HEK293T (cell line): ENCODE measurements at regions not wholly inside any gene's neighbourhood (a gene's known extent, or its start where the extent isn't known, plus 50 kb on each side); places are given as distances from the start of the nearest gene placed in this dataset.

Experiments used
- CTCF ChIA-PET: fragments of 350-600 bp; formaldehyde crosslinking; extraction: SDS; loops from one replicate; lab custom pipeline; 2021; ENCODE audit warnings: antibody characterized with exemption, inconsistent platforms; lab: Yijun Ruan, JAX
- POLR2A ChIA-PET: fragments of 350-600 bp; formaldehyde crosslinking; extraction: SDS; loops from one replicate; lab custom pipeline; 2020; ENCODE audit warnings: antibody characterized with exemption, inconsistent platforms; lab: Yijun Ruan, JAX
- DNase-seq: peaks from one replicate; pipeline ENCODE4 v3.0.0; 2012; ENCODE audit warnings: mixed read lengths; ENCODE audit errors: extremely low spot score
- ARNT ChIP-seq: fragments of 450-650 bp; IDR thresholded peaks from 2 replicates; pipeline ENCODE4 v1.6.1; 2017; ENCODE audit warnings: mild to moderate bottlenecking
- BHLHE40 ChIP-seq: fragments of 450-650 bp; IDR thresholded peaks from 2 replicates; pipeline ENCODE4 v1.6.1; 2016; ENCODE audit warnings: mild to moderate bottlenecking, moderate library complexity, borderline replicate concordance
- CTBP1 ChIP-seq: fragments of 450-650 bp; IDR thresholded peaks from 2 replicates; pipeline ENCODE4 v1.6.1; 2016; ENCODE audit warnings: borderline replicate concordance
- ELF4 ChIP-seq: fragments of 450-650 bp; IDR thresholded peaks from 2 replicates; pipeline ENCODE4 v1.6.1; 2017; ENCODE audit warnings: antibody characterized with exemption
- FOXA1 ChIP-seq: fragments of 450-650 bp; IDR thresholded peaks from 2 replicates; pipeline ENCODE4 v1.6.1; 2016; ENCODE audit warnings: mild to moderate bottlenecking
- FOXK2 ChIP-seq: fragments of 450-650 bp; IDR thresholded peaks from 2 replicates; pipeline ENCODE4 v1.6.1; 2016; ENCODE audit warnings: mild to moderate bottlenecking
- FOXM1 ChIP-seq: fragments of 450-650 bp; IDR thresholded peaks from 2 replicates; pipeline ENCODE4 v1.6.1; 2017; ENCODE audit warnings: mild to moderate bottlenecking, borderline replicate concordance
- HDGF ChIP-seq: fragments of 450-650 bp; IDR thresholded peaks from 2 replicates; pipeline ENCODE4 v1.6.1; 2017; ENCODE audit warnings: antibody characterized with exemption, borderline replicate concordance
- L3MBTL2 ChIP-seq: fragments of 450-650 bp; conservative IDR thresholded peaks from 2 replicates; pipeline ENCODE4 v1.6.1; 2016; ENCODE audit warnings: mild to moderate bottlenecking
- LEF1 ChIP-seq: fragments of 450-650 bp; IDR thresholded peaks from 2 replicates; pipeline ENCODE4 v1.6.1; 2017; ENCODE audit warnings: mild to moderate bottlenecking, borderline replicate concordance
- NFRKB ChIP-seq: fragments of 450-650 bp; IDR thresholded peaks from 2 replicates; pipeline ENCODE4 v1.6.1; 2016; ENCODE audit warnings: mild to moderate bottlenecking, moderate library complexity
- PKNOX1 ChIP-seq: fragments of 450-650 bp; IDR thresholded peaks from 2 replicates; pipeline ENCODE4 v1.6.1; 2016
- SP1 ChIP-seq: fragments of 450-650 bp; IDR thresholded peaks from 2 replicates; pipeline ENCODE4 v1.6.1; 2017
- SUZ12 ChIP-seq: fragments of 450-650 bp; IDR thresholded peaks from 2 replicates; pipeline ENCODE4 v1.6.1; 2016; ENCODE audit warnings: mild to moderate bottlenecking
- TARDBP ChIP-seq: fragments of 450-650 bp; IDR thresholded peaks from 2 replicates; pipeline ENCODE4 v1.6.1; 2016
- ZNF384 ChIP-seq: fragments of 450-650 bp; IDR thresholded peaks from 2 replicates; pipeline ENCODE4 v1.6.1; 2016

DNA sequence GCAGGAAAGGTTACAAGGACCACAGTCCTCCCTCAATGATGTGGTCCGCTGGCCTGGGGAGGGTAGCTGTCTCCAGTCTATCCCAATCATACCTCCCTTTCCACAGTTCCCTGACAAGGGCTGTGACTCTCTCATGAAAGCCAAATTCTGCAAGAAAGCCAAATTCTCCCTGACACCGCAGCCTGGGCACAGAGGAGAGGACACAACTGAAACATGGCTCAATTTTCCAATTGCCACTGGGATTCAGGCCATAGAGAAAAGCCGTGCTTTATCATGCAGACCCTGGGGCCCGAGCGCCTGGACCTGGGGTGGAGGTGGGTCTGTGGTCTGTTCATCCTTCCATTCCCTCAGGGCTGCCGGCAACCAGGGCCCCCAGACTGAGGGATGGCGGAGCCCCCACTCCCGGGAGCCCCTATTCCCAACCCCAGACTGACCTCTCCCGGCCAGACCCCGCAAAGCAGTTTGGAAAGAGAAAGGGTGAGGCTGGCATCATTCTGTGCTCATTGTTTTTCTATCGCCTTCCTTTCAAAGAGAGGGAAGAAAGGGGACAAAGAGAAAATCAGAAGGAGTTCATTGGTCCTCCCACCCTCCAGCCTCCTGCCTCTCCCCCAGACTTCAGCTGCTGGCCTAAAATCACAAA, 239.5 kb downstream of the BUD13 start:
- CTCF ChIA-PET = no interaction called here
- no peak for TF ChIP-seq SP1
- TF ChIP-seq HDGF = no peak
- TF ChIP-seq TARDBP = no peak
- TF ChIP-seq BHLHE40 = no peak
- TF ChIP-seq ZNF384 = no peak
- no peak for TF ChIP-seq LEF1
- no peak for TF ChIP-seq PKNOX1
- no peak for TF ChIP-seq SUZ12
- no peak for TF ChIP-seq FOXA1
- no peak for TF ChIP-seq FOXM1
- TF ChIP-seq NFRKB = no peak
- no peak for TF ChIP-seq ELF4
- TF ChIP-seq L3MBTL2 = no peak
- TF ChIP-seq FOXK2 = no peak
- TF ChIP-seq ARNT = no peak
- no peak for TF ChIP-seq CTBP1
- peak; percentile 26 for DNase-seq
- POLR2A ChIA-PET = no interaction called here

GRCh38 chr11:116532066-116532465, 240.7 kb downstream of the BUD13 start:
- POLR2A ChIA-PET = no interaction called here

GRCh38 chr11:116530705-116531104, 242.1 kb downstream of the BUD13 start:
- CTCF ChIA-PET = no interaction called here
- POLR2A ChIA-PET = no interaction called here
- TF ChIP-seq TARDBP (no peak), ZNF384 (no peak), NFRKB (no peak), ARNT (no peak)
- DNase-seq = no peak

More at GRCh38 chr11:116532066-116532465, 240.7 kb downstream of the BUD13 start:
- DNase-seq = no peak
- CTCF ChIA-PET = no interaction called here
- no peak for TF ChIP-seq LEF1
- no peak for TF ChIP-seq ARNT
- TF ChIP-seq FOXM1 = no peak
- TF ChIP-seq PKNOX1 = no peak
- TF ChIP-seq NFRKB = no peak
- no peak for TF ChIP-seq ELF4
- TF ChIP-seq ZNF384 = no peak
- no peak for TF ChIP-seq TARDBP
- no peak for TF ChIP-seq CTBP1
- TF ChIP-seq L3MBTL2 = no peak
- no peak for TF ChIP-seq FOXA1
- no peak for TF ChIP-seq SUZ12
- no peak for TF ChIP-seq BHLHE40
- no peak for TF ChIP-seq FOXK2
- TF ChIP-seq SP1 = no peak
- no peak for TF ChIP-seq HDGF

DNA sequence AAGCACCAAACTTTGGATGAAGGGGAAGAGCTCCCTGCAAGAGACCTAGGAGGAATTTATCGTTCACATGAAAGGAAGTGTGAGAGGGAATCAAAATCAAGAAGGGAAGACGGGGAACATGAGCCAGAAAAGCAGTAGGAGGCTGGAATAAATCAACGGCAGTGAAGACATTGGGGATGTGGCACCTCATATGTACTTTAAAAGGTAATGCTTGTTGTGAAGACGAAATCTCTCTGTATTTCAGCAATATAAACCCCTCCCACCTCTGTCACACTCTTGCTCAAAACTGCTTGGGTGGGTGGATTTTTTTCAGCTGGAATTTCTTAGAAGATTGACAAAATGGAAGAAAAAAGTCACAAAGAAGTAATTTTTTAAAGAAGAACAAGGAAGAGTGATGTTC, 243.5 kb downstream of the BUD13 start:
- TF ChIP-seq HDGF (no peak), FOXM1 (no peak), ARNT (no peak), FOXK2 (no peak), BHLHE40 (no peak), LEF1 (no peak), CTBP1 (no peak), TARDBP (no peak), NFRKB (no peak), FOXA1 (no peak), ZNF384 (no peak), SUZ12 (no peak), ELF4 (no peak), PKNOX1 (no peak), L3MBTL2 (no peak), SP1 (no peak)
- DNase-seq = no peak
- POLR2A ChIA-PET = no interaction called here
- CTCF ChIA-PET = no interaction called here

DNA sequence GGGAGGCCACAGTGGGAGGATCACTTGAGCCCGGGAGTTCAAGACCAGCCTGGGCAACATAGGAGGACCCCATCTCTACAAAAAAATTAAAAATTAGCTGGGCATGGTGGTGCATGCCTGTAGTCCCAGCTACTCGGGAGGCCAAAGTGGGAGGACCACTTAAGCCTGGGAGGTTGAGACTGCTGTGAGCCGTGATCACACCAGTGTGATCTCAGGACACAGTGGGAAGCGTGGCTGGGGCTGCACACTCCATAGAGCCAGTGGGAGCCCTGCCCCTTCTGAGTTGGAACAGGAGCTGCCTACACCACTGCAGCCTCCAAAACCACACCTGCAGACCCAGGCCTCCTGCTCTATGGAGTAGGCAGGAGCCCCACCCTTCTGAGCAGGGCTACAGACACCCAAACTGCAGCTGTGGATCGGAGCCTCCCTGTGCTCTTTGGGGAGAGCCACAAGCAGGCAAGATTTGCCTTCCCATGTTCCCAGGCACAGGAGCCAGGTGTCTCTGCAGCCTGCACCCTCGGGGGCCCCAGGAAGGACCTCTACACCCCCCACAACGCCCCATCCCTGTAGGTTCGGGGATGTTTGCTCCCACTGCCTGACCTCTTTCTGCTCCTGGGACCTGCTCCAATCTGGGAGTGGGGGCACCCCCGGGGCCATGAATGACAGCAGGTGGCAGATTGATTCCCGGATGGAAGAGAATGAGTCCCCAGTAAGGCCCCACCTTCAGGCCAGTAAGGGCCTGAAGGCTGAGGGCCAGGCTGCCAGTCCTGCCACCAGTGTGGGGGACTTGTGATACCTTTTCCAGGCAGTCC, 245.4 kb downstream of the BUD13 start:
- ChIA-PET POLR2A (no interaction called here), CTCF (no interaction called here)
- DNase-seq = no peak
- TF ChIP-seq ZNF384 = no peak
- no peak for TF ChIP-seq TARDBP
- TF ChIP-seq FOXK2 = no peak
- no peak for TF ChIP-seq BHLHE40
- TF ChIP-seq NFRKB = no peak
- TF ChIP-seq FOXM1 = no peak
- TF ChIP-seq PKNOX1 = no peak
- TF ChIP-seq SP1 = no peak
- TF ChIP-seq ELF4 = no peak
- TF ChIP-seq SUZ12 = no peak
- no peak for TF ChIP-seq FOXA1
- TF ChIP-seq CTBP1 = no peak
- TF ChIP-seq LEF1 = no peak
- no peak for TF ChIP-seq L3MBTL2
- no peak for TF ChIP-seq HDGF
